NB4 (cell line): ENCODE measurements at regions not wholly inside any gene's neighbourhood (a gene's known extent, or its start where the extent isn't known, plus 50 kb on each side); places are given as distances from the start of the nearest gene placed in this dataset.

Experiments
- DNase-seq: peaks from one replicate; pipeline ENCODE4 v3.0.0; 2010; ENCODE audit warnings: low read depth
- H3K4me3 ChIP-seq: one replicate; pipeline ENCODE4 v1.5.1; 2011; ENCODE audit warnings: mild to moderate bottlenecking, low read depth, low read length, moderate library complexity
- MYC ChIP-seq: IDR thresholded peaks from 2 replicates; pipeline ENCODE4 v1.6.1; 2011; ENCODE audit warnings: low read depth, low read length
- POLR2A ChIP-seq: IDR thresholded peaks from 2 replicates; pipeline ENCODE4 v1.6.1; 2011; ENCODE audit warnings: mild to moderate bottlenecking; ENCODE audit not compliant: insufficient read length; ENCODE audit errors: extremely low read depth
- TF ChIP-seq, protein P1 (sequence below): IDR thresholded peaks from 2 replicates; pipeline ENCODE4 v1.6.1; 2011; ENCODE audit warnings: low read depth, low read length
- TF ChIP-seq, protein P2 (sequence below): IDR thresholded peaks from one replicate; pipeline ENCODE4 v1.5.1; 2012; ENCODE audit warnings: low read depth, low read length

DNA sequence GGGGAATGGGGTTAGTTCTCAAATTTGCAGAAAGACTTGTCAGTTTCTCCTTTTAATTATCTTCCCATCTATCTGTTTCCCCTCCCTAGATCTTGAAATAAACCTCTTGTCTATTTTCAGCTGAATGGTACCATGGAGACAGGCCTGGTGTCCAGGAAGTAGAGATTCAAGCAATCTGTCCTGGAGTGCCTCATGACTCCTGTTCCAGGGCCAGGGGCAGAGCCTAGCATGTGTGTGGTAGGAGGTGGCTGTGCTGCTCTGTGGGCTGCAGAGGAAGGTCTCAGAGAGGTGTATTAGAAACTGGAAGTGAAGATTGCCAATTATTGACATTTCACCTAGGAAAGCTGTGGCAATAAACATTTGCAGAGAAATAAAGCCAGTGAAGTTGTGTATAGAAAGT is 175.8 kb upstream of the ATP10B start:
- DNase-seq: no peak
- H3K4me3 ChIP-seq: no peak overlapping the region
- no peak for TF ChIP-seq POLR2A
- TF ChIP-seq, protein P1, sequence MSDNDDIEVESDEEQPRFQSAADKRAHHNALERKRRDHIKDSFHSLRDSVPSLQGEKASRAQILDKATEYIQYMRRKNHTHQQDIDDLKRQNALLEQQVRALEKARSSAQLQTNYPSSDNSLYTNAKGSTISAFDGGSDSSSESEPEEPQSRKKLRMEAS: no peak
- TF ChIP-seq MYC: no peak
- TF ChIP-seq, protein P2, sequence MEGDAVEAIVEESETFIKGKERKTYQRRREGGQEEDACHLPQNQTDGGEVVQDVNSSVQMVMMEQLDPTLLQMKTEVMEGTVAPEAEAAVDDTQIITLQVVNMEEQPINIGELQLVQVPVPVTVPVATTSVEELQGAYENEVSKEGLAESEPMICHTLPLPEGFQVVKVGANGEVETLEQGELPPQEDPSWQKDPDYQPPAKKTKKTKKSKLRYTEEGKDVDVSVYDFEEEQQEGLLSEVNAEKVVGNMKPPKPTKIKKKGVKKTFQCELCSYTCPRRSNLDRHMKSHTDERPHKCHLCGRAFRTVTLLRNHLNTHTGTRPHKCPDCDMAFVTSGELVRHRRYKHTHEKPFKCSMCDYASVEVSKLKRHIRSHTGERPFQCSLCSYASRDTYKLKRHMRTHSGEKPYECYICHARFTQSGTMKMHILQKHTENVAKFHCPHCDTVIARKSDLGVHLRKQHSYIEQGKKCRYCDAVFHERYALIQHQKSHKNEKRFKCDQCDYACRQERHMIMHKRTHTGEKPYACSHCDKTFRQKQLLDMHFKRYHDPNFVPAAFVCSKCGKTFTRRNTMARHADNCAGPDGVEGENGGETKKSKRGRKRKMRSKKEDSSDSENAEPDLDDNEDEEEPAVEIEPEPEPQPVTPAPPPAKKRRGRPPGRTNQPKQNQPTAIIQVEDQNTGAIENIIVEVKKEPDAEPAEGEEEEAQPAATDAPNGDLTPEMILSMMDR: no peak

DNA sequence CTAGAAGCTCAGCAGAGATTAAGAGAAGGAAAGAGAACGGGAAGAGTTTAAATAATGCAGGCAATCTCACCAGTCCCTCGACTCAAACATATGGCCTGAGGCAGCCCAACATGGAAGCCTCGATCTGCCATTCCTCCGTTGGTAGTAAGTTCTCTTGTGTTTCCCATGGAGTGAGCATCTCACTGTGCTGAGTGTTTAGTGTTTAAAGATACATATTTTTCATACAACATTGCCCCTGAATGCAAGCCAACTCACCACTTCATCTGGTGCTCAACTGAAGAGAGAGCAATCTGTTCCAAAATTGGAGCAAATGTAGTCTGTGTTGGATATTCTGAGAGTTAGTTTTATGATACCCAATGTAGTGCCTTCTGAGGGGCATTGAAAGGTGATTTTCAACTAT is 171.5 kb upstream of the ATP10B start:
- no peak overlapping the region for H3K4me3 ChIP-seq
- TF ChIP-seq MYC (no peak), POLR2A (no peak)
- TF ChIP-seq, protein P1: no peak
- TF ChIP-seq, protein P2: no peak
- DNase-seq: no peak

DNA sequence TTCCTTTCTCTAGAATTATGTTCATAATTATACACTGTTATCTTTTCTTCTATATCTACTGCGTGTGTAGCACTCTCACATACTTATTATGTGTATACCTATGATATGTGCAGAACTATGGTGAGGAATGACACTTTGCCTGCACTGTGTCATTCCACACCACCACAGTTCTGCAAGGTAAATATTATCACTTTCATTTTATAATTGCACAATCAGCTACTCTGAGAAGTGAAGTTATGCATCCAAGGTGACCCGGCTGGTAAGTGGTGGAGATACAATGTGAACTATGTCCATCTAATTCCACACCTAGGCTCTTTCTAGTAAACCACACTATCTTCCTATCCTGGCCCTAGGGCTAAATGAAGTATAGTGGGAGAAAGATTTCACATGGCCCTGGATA is 170.1 kb upstream of the ATP10B start:
- DNase-seq: no peak
- TF ChIP-seq, protein P2: no peak
- TF ChIP-seq MYC: no peak
- TF ChIP-seq, protein P1: no peak
- TF ChIP-seq POLR2A: no peak
- H3K4me3 ChIP-seq: no peak overlapping the region

DNA sequence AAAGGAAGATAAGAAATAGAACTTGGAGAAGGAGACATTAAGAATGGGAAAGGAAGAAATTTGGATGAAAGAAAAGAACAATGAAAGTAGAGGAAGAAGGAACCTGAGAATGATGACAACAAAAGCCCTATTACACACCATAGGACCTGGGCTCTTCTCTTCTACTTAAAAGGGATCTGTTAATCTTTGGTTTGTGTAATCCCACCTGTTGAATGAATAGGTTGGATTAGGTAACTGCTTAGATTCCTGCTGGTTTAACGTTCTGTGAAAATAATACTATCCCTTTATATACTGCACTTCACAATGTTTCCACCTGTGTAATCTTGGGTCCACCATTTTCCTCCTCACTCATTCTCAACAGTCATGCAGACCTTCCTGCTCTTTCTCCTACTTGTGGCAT is 157.8 kb upstream of the ATP10B start:
- TF ChIP-seq MYC (no peak), POLR2A (no peak)
- TF ChIP-seq, protein P1: no peak
- TF ChIP-seq, protein P2: no peak
- H3K4me3 ChIP-seq: no peak overlapping the region
- no peak for DNase-seq

DNA sequence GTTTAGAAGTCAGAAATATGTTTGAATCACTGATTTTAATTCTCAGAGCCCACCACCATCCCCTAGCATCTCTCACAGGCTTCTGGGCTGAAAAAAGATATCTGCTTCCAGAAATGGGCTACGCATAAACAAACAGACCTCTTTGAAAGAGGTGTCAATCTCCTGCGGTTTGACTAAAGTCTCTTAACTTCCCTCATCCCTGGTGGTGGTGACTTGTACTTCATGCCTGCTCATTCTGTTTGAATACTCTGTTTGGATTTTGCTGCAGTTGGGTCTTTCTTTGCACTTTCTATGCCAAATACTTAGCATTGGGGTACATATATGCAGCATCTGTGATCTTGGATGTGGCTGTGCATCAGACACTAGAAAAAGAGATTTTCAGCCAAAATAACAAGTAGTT is 157.2 kb upstream of the ATP10B start:
- TF ChIP-seq, protein P2: no peak
- TF ChIP-seq MYC (no peak), POLR2A (no peak)
- TF ChIP-seq, protein P1: no peak
- DNase-seq: no peak
- no peak overlapping the region for H3K4me3 ChIP-seq

DNA sequence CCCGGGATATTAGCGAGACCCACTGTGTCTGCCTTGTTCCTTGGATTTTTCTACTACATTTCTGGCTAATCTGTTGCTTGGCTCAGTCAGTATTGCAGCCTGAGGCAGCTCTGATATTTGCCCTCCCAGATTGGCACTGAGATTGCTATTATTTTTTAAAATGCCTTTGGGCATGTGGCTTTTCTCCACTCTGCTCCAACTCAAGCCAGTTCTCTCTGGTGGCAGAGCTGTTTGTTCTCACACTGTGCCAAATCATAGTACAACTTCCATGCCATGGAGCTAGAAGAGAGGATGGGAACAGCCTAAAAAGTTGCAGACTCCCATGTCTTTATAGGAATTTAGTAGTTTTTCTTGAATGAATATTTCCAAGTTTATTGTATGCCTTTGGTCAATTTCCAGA is 155.9 kb upstream of the ATP10B start:
- TF ChIP-seq, protein P1: no peak
- TF ChIP-seq MYC: no peak
- TF ChIP-seq, protein P2: no peak
- no peak for TF ChIP-seq POLR2A
- no peak for DNase-seq
- H3K4me3 ChIP-seq: no peak overlapping the region
